NCI-H510A treated with DMSO at 0.1 percent for 48 hours (cell line): ENCODE measurements at regions not wholly inside any gene's neighbourhood (a gene's known extent, or its start where the extent isn't known, plus 50 kb on each side); places are given as distances from the start of the nearest gene placed in this dataset.

Experiments used
- DNase-seq: peaks from one replicate; lab custom pipeline; 2025; lab: John Stamatoyannopoulos, UW

- DNase-seq: no peak
These were observed 186.7 kb upstream of the PMEPA1 start for GRCh38 chr20:57896563-57896962.

GRCh38 chr20:57896017-57896416 lies 186.2 kb upstream of the PMEPA1 start:
- DNase-seq: no peak

DNA sequence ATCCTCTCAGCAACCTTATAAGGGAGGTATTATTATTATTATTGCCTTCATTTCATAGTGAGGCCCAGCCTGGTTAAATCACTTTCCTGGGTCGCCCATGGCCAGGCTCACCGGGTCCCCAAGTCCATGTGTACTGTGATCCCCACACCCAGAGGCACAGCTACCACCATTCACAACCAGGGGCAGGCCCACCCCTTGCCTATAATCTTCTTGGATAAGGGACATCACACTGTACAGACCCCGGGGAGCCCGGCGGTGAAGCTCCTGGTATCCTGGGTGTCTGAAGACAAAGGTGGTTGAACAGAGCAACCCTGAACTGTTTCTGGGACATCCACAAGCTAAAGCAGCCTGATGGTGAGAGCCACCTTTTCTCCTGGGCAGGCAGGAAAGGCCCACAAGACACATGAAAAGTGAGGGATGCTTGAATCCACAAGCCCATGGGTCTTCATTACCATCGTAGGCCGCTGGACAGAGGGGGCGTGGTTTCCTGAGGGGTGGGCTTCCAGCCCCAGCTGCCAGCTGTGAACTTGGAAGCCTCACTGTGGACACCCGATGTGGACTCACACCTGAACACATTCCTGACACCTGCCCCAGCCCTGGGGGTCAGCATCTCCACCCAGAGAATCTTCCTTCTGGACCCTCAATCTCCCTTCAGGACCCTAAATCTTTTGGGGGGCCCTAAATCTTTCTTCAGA lies 185.5 kb upstream of the PMEPA1 start:
- DNase-seq: no peak

DNA sequence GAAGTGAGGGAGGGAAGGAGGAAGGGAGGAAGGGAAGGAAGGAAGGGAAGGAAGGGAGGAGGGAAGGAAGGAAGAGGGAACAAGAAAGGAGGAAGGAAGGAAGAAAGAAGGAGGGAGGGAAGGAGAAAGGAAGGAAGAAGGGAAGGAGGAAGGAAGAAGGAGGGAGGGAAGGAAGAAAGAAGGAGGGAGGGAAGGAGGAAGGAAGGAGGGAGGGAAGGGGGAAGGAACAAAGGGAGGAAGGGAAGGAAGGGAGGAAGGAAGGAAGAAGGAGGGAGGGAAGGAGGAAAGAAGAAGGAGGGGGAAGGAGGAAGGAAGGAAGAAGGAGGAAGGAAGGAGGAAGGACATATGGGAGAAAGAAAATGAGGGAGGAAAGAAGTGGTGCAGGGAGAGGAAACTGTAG lies 184.7 kb upstream of the PMEPA1 start:
- DNase-seq: no peak

DNA sequence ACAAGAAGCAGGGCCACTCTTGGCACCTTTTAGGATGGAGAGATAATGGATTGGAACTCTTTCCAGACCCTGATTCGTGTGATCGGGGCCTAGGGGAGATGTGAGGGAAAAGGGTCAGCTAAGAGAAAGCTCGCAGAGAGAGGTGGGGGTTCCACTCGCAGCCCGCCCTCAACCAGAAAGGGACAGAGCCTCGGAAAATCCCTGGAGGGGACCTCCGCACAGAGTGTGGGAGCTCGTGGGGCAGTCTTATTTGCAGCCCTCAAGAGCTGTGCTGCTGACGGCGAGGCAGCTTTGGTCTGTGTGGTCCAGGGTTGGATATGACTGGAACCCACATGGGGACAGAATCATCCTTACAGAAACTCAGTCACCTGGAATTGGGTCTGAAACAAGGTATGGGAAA lies 184.3 kb upstream of the PMEPA1 start:
- no peak for DNase-seq

GRCh38 chr20:57893366-57893999 lies 183.7 kb upstream of the PMEPA1 start:
- no peak for DNase-seq

DNA sequence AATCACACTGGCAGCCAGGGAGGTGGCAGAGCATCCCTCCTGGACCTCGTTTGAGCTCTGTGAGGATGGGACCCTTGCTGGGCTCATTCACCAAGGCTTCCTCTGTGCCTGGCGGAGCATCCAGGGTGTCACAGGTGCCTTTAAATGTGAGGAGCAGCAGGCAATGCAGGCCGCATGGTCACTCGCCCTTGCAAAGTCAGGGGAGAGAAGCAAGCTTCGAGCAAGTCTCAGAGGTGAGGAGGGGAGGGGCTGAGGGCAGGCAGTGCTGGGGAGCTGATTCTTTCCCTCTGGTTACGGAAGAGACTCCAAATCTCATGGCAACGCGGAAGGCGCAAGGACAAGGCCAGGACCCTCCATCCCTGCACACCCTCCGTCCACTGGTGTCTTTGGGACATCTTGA lies 182.7 kb upstream of the PMEPA1 start:
- DNase-seq: no peak

- DNase-seq: no peak
These were observed 181.2 kb upstream of the PMEPA1 start for GRCh38 chr20:57891014-57891413.

DNA sequence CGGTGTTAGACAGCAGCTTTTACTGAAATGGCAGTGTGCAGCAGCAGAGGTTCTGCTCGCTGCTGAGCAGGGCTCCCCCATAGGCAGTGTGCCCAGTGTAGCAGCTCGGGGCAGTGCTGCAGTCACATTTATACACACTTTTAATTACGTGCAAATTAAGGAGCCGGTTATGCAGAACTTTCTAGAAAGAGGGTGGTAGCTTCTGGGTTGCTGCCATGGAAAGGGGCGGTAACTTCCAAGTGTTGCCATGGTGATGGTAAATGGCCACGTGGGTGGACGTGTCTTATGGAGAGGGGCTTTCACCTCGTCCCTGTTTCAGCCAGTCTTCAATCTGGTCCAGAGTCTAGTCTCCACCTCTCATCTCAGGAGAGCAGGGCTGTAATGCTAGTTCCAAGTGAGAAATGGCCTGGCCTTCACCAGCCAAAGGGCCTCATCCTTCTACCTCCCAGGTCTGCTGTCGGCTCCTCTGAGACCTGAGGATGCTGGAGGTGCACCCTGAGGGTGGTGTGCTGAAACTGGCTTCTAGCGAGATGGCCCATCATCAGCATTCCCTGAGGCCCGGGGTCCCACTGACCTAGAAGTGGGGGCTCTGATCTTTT lies 180.5 kb upstream of the PMEPA1 start:
- no peak for DNase-seq

GRCh38 chr20:57888591-57888990 lies 178.8 kb upstream of the PMEPA1 start:
- DNase-seq: no peak

DNA sequence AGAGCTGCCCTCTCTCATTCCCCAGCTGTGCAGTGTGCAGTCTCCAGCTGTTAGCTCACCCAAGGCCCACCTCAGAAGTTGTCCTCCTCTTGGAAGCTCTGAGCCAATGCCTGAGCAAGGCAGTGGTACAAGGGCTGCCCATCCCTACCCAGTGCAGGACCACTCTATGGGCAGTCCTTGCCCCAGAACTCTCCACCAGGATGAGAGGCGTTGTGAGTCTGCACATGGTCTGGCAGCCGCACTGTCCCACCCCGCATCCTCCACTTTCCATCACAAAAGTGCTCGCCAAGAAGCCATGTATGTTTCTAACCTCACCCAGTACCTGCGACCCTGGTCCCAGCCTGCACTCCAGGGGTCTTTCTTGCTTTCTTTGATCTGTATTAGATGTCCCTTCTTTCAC lies 175.1 kb upstream of the PMEPA1 start:
- DNase-seq: no peak

DNA sequence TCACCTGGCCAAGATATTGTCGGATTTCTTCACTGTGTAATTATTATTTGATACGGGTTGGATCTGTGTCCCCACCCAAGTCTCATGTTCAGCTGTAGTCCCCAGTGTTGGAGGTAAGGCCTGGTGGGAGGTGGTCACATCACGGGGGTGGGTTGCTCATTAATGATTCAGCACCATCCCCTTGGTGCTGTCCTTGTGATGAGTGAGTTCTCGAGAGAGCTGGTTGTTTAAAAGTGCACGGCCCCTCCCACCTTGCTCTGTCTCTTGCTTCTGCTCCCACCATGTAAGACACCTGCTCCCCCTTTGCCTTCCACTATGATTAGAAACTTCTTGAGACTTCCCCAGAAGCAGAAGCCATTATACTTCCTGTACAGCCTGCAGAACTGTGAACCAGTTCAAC lies 173.9 kb upstream of the PMEPA1 start:
- DNase-seq: no peak

DNA sequence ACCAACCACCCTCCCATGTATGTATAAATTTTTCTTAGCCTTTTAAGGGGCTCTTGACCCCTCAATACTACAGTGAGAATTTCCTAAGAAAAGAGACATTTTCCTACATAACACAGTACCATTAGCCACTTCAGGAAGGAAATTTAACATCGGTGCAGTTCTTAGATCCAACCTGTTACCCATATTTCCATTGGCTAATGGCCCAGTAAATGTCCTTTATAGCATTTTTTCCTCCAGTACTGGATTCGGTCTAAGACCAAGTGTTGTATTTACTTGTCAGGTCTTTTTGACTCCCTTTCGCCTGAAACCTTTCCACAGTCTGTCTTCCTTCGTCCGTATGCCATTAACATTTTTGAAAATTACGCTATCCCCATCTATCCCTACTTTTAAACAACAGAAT lies 173.4 kb upstream of the PMEPA1 start:
- DNase-seq: no peak

DNA sequence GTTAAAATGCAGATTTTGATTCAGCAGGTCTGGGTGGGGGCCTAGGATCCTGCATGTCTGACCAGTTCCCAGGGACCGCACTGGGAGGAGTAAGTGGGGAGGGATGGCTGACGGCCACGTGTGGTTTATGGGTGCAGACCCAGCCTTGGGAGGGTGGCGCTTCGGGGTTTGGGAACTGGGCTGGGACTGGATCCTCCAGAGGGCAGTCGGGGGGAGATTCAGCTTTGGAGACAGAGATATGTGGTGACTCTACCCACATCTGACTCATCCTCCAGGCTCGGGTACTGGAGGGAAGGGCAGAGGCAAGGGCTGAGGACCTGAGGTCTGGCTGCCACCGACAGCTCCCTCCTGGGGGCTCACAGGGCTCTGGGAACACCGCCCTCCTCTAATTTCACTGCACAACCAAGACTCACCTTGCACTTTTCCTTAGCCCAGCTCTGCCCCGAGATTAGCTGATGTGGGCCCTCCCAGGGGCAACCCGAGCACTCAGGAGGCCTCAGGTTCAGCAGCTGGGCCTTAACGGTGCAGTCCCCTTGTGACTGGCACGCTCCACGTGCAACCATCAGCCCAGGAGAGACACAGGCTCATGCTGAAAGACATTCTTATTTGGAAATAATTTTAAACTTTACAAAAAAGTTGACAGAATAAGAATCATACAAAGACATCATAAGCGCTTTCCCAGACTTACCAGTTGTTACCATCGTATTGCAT lies 172.8 kb upstream of the PMEPA1 start:
- no peak for DNase-seq

- no peak for DNase-seq
These were observed 171.9 kb upstream of the PMEPA1 start for GRCh38 chr20:57881466-57882385.

DNA sequence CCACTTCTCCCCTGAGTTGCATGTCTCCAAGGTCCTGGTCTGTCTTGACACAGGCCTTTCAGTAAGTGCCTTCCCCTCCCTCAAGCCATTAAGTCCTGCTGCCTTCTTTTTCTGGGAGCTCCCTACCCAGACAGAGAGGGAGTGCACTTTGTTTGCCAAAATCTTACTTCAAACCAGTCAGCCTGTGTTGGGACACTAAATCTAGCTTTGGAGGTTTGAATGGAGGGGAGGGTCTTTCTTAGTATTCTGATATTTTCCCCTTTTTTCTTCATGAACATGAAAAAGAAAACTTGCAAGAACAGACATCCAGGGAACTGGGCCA lies 170.7 kb upstream of the PMEPA1 start:
- no peak for DNase-seq

GRCh38 chr20:57879779-57880570 lies 170.2 kb upstream of the PMEPA1 start:
- DNase-seq: no peak

- DNase-seq: no peak
These were observed 169.6 kb upstream of the PMEPA1 start for GRCh38 chr20:57879437-57879778.

DNA sequence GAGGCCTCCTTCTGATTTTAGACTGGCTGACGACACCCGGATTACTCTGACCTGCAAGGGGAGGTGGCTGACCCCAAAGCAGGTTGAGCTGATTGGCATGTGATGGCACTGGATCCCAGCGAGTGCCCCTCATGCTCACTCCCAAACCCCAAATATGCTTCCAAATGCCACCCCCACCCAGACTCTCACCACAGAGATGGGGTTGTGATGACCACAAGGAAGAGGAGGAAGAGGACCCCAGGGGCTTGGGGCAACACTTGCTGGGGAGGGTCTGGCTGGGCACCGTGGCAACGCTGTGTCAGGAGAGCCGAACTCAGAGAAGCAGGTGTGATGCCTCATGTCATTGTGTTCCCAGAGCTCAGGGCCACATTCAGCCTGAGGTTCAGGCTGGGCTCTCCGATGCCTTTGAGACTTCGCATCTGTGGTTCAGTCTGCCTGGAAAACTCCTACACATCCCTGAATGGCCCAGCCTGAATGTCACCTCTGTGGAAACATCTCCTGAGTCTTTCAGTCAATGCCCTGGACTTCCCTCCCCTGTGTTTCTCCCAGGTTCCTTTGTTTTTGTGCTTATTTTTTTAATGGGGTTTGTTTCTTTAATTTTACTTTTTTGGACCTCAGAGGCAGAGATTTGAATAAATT lies 169.1 kb upstream of the PMEPA1 start:
- no peak for DNase-seq

DNA sequence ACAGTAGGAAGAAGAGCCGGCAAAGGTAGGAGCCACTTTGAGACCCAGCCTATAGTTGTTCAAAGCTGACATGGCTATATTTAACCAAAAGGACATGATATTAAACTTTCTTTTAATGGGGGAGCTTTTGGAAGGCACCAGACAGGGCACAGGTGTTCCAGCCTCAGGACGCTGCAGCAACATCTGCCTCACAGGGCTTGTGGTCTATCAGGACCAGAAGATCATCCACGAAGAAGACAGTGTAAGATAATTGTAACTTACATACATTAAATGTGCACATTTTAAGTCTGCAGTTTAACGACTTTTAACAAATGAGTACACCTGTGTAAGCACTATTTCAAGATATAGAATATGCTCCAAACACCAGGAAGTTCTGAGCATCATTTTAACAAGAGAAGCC lies 168.2 kb upstream of the PMEPA1 start:
- DNase-seq: no peak
